Vagina (tissue), 2 donors: ENCODE measurements at regions not wholly inside any gene's neighbourhood (a gene's known extent, or its start where the extent isn't known, plus 50 kb on each side); places are given as distances from the start of the nearest gene placed in this dataset.

Experiments
- CTCF ChIP-seq, 3 experiments: fragments of 450-650 bp in 2 of 3; fragments of 200-600 bp in 1 of 3; sonication (generic) in 1 of 3; IDR thresholded peaks; one replicate each; pipeline ENCODE4 v1.5.1; 2017 to 2019; ENCODE audit warnings: antibody characterized with exemption in 3 of 3, mild to moderate bottlenecking in 2 of 3, moderate library complexity in 2 of 3
- POLR2A ChIP-seq, 2 donors: fragments of 450-650 bp; IDR thresholded peaks; one replicate each; pipeline ENCODE4 v1.6.1; 2017; ENCODE audit warnings: antibody characterized with exemption in 2 of 2, mild to moderate bottlenecking in 2 of 2, moderate library complexity in 2 of 2

GRCh38 chr6:76435174-76435573, 362.7 kb upstream of the IMPG1 start:
- TF ChIP-seq CTCF (IDR thresholded peaks at IDR 0.05) (no peak), POLR2A (IDR thresholded peaks at IDR 0.05) (no peak)
